ENCODE measurements at regions not wholly inside any gene's neighbourhood (a gene's known extent, or its start where the extent isn't known, plus 50 kb on each side); places are given as distances from the start of the nearest gene placed in this dataset.

GRCh38 chr3:59128685-59129084, 78.9 kb upstream of the CFAP20DC start:
- DNase-seq (ENCODE audit: insufficient read length, low spot score) (no peak), FAIRE-seq (no peak)
- TF ChIP-seq PAX5 (IDR thresholded peaks at IDR 0.05; ENCODE audit: insufficient read depth, low read length, severe bottlenecking) (no peak), POLR2A (IDR thresholded peaks at IDR 0.05; ENCODE audit: low read depth, low read length) (no peak), TAF1 (IDR thresholded peaks at IDR 0.05; ENCODE audit: low read depth, low read length) (no peak), POU2F2 (IDR thresholded peaks at IDR 0.05; ENCODE audit: low read depth, low read length) (no peak), SPI1 (IDR thresholded peaks at IDR 0.05; ENCODE audit: low read depth, low read length) (no peak), POLR2AphosphoS5 (IDR thresholded peaks at IDR 0.05; ENCODE audit: low read depth, low read length) (no peak)

GRCh38 chr3:59127071-59127470, 77.2 kb upstream of the CFAP20DC start:
- DNase-seq (ENCODE audit: insufficient read length, low spot score), result no peak
- TF ChIP-seq TAF1 (IDR thresholded peaks at IDR 0.05; ENCODE audit: low read depth, low read length) (no peak), POLR2A (IDR thresholded peaks at IDR 0.05; ENCODE audit: low read depth, low read length) (no peak), PAX5 (IDR thresholded peaks at IDR 0.05; ENCODE audit: insufficient read depth, low read length, severe bottlenecking) (no peak), POLR2AphosphoS5 (IDR thresholded peaks at IDR 0.05; ENCODE audit: low read depth, low read length) (no peak), POU2F2 (IDR thresholded peaks at IDR 0.05; ENCODE audit: low read depth, low read length) (no peak), SPI1 (IDR thresholded peaks at IDR 0.05; ENCODE audit: low read depth, low read length) (no peak)
- no peak for FAIRE-seq

GRCh38 chr3:59126446-59126845, 76.6 kb upstream of the CFAP20DC start:
- FAIRE-seq (no peak), DNase-seq (ENCODE audit: insufficient read length, low spot score) (no peak)
- TF ChIP-seq TAF1 (IDR thresholded peaks at IDR 0.05; ENCODE audit: low read depth, low read length), result no peak
- no peak for TF ChIP-seq POLR2AphosphoS5 (IDR thresholded peaks at IDR 0.05; ENCODE audit: low read depth, low read length)
- TF ChIP-seq POLR2A (IDR thresholded peaks at IDR 0.05; ENCODE audit: low read depth, low read length), result no peak
- TF ChIP-seq PAX5 (IDR thresholded peaks at IDR 0.05; ENCODE audit: insufficient read depth, low read length, severe bottlenecking), result no peak
- TF ChIP-seq POU2F2 (IDR thresholded peaks at IDR 0.05; ENCODE audit: low read depth, low read length), result no peak
- no peak for TF ChIP-seq SPI1 (IDR thresholded peaks at IDR 0.05; ENCODE audit: low read depth, low read length)

GRCh38 chr3:59121346-59122144, 71.7 kb upstream of the CFAP20DC start:
- DNase-seq (ENCODE audit: insufficient read length, low spot score) (no peak), FAIRE-seq (no peak)
- no peak for TF ChIP-seq POLR2A (IDR thresholded peaks at IDR 0.05; ENCODE audit: low read depth, low read length)
- no peak for TF ChIP-seq TAF1 (IDR thresholded peaks at IDR 0.05; ENCODE audit: low read depth, low read length)
- TF ChIP-seq POLR2AphosphoS5 (IDR thresholded peaks at IDR 0.05; ENCODE audit: low read depth, low read length), result no peak
- no peak for TF ChIP-seq SPI1 (IDR thresholded peaks at IDR 0.05; ENCODE audit: low read depth, low read length)
- TF ChIP-seq PAX5 (IDR thresholded peaks at IDR 0.05; ENCODE audit: insufficient read depth, low read length, severe bottlenecking), result no peak
- TF ChIP-seq POU2F2 (IDR thresholded peaks at IDR 0.05; ENCODE audit: low read depth, low read length), result no peak

GRCh38 chr3:59118928-59119327, 69.1 kb upstream of the CFAP20DC start:
- no peak for TF ChIP-seq POLR2A (IDR thresholded peaks at IDR 0.05; ENCODE audit: low read depth, low read length)
- TF ChIP-seq POU2F2 (IDR thresholded peaks at IDR 0.05; ENCODE audit: low read depth, low read length), result no peak
- no peak for TF ChIP-seq SPI1 (IDR thresholded peaks at IDR 0.05; ENCODE audit: low read depth, low read length)
- no peak for TF ChIP-seq PAX5 (IDR thresholded peaks at IDR 0.05; ENCODE audit: insufficient read depth, low read length, severe bottlenecking)
- TF ChIP-seq POLR2AphosphoS5 (IDR thresholded peaks at IDR 0.05; ENCODE audit: low read depth, low read length), result no peak
- no peak for TF ChIP-seq TAF1 (IDR thresholded peaks at IDR 0.05; ENCODE audit: low read depth, low read length)
- FAIRE-seq, result no peak

GRCh38 chr3:59117396-59117795, 67.6 kb upstream of the CFAP20DC start:
- TF ChIP-seq PAX5 (IDR thresholded peaks at IDR 0.05; ENCODE audit: insufficient read depth, low read length, severe bottlenecking) (no peak), SPI1 (IDR thresholded peaks at IDR 0.05; ENCODE audit: low read depth, low read length) (no peak), POU2F2 (IDR thresholded peaks at IDR 0.05; ENCODE audit: low read depth, low read length) (no peak), POLR2A (IDR thresholded peaks at IDR 0.05; ENCODE audit: low read depth, low read length) (no peak), POLR2AphosphoS5 (IDR thresholded peaks at IDR 0.05; ENCODE audit: low read depth, low read length) (no peak), TAF1 (IDR thresholded peaks at IDR 0.05; ENCODE audit: low read depth, low read length) (no peak)
- FAIRE-seq, result no peak
- no peak for DNase-seq (ENCODE audit: insufficient read length, low spot score)

More at GRCh38 chr3:59118928-59119327, 69.1 kb upstream of the CFAP20DC start:
- no peak for DNase-seq (ENCODE audit: insufficient read length, low spot score)

- no peak for TF ChIP-seq TAF1 (IDR thresholded peaks at IDR 0.05; ENCODE audit: low read depth, low read length)
- TF ChIP-seq POU2F2 (IDR thresholded peaks at IDR 0.05; ENCODE audit: low read depth, low read length), result no peak
- no peak for FAIRE-seq
- no peak for DNase-seq (ENCODE audit: insufficient read length, low spot score)
These were observed 66.4 kb upstream of the CFAP20DC start for GRCh38 chr3:59116233-59116537.

- DNase-seq (ENCODE audit: insufficient read length, low spot score) (no peak), FAIRE-seq (no peak)
- no peak for TF ChIP-seq POU2F2 (IDR thresholded peaks at IDR 0.05; ENCODE audit: low read depth, low read length)
These were observed 65.8 kb upstream of the CFAP20DC start for GRCh38 chr3:59115364-59116232.

GRCh38 chr3:59107856-59108815, 58.3 kb upstream of the CFAP20DC start:
- TF ChIP-seq PAX5 (IDR thresholded peaks at IDR 0.05; ENCODE audit: insufficient read depth, low read length, severe bottlenecking) (no peak), SPI1 (IDR thresholded peaks at IDR 0.05; ENCODE audit: low read depth, low read length) (no peak), POU2F2 (IDR thresholded peaks at IDR 0.05; ENCODE audit: low read depth, low read length) (no peak), POLR2A (IDR thresholded peaks at IDR 0.05; ENCODE audit: low read depth, low read length) (no peak), POLR2AphosphoS5 (IDR thresholded peaks at IDR 0.05; ENCODE audit: low read depth, low read length) (no peak), TAF1 (IDR thresholded peaks at IDR 0.05; ENCODE audit: low read depth, low read length) (no peak)
- DNase-seq (ENCODE audit: insufficient read length, low spot score), result no peak
- no peak for FAIRE-seq

Data from GM12891 (cell line).